AG08396 (cell line): ENCODE measurements at regions not wholly inside any gene's neighbourhood (a gene's known extent, or its start where the extent isn't known, plus 50 kb on each side); places are given as distances from the start of the nearest gene placed in this dataset.
"Not testable (repeated sequence)": the region's sequence is repeated elsewhere in the genome, so short reads cannot be mapped to it uniquely, and the experiment has no call there.

ENCODE experiments used
- DNase-seq: peaks from one replicate; pipeline ENCODE4 v3.0.0; 2012; ENCODE audit warnings: low spot score, mixed read lengths

- DNase-seq, result no peak
Measured at GRCh38 chr17:31798205-31798724, 60.8 kb downstream of the COPRS start.

GRCh38 chr17:31795941-31796340 is 63.1 kb downstream of the COPRS start:
- DNase-seq, result not testable (repeated sequence)

GRCh38 chr17:31794111-31794510 is 64.9 kb downstream of the COPRS start:
- no peak for DNase-seq

- not testable (repeated sequence) for DNase-seq
Measured at GRCh38 chr17:31793634-31794033, 65.4 kb downstream of the COPRS start.

- no peak for DNase-seq
Measured at GRCh38 chr17:31792007-31792585, 66.9 kb downstream of the COPRS start.

- DNase-seq, result no peak
Measured at GRCh38 chr17:31789707-31790505, 69.1 kb downstream of the COPRS start.

GRCh38 chr17:31788956-31789355 is 70.1 kb downstream of the COPRS start:
- no peak for DNase-seq

GRCh38 chr17:31788571-31788946 is 70.5 kb downstream of the COPRS start:
- DNase-seq, result no peak

GRCh38 chr17:31787857-31788570 is 71.0 kb downstream of the COPRS start:
- peak; percentile 85 for DNase-seq

- DNase-seq, result no peak
Measured at GRCh38 chr17:31786796-31787481, 72.1 kb downstream of the COPRS start.

- DNase-seq, result no peak
Measured at GRCh38 chr17:31780483-31780882, 78.6 kb downstream of the COPRS start.

- no peak for DNase-seq
Measured at GRCh38 chr17:31778523-31778922, 80.5 kb downstream of the COPRS start.

GRCh38 chr17:31771328-31771727 is 87.7 kb downstream of the COPRS start:
- DNase-seq, result not testable (repeated sequence)

GRCh38 chr17:31770501-31770900 is 88.5 kb downstream of the COPRS start:
- DNase-seq, result not testable (repeated sequence)

- DNase-seq, result not testable (repeated sequence)
Measured at GRCh38 chr17:31761836-31762510, 97.1 kb downstream of the COPRS start.

GRCh38 chr17:31758646-31759045 is 100.4 kb downstream of the COPRS start:
- DNase-seq, result no peak

- no peak for DNase-seq
Measured at GRCh38 chr17:31757097-31757496, 101.9 kb downstream of the COPRS start.

- DNase-seq, result peak; percentile 80
Measured at GRCh38 chr17:31754239-31754945, 104.7 kb downstream of the COPRS start.

- DNase-seq, result no peak
Measured at GRCh38 chr17:31753011-31753410, 106.0 kb downstream of the COPRS start.

GRCh38 chr17:31752584-31752983 is 106.5 kb downstream of the COPRS start:
- DNase-seq, result no peak

GRCh38 chr17:31750578-31750977 is 108.5 kb downstream of the COPRS start:
- DNase-seq, result no peak
